GM23338 (cell line): ENCODE measurements at regions not wholly inside any gene's neighbourhood (a gene's known extent, or its start where the extent isn't known, plus 50 kb on each side); places are given as distances from the start of the nearest gene placed in this dataset.
"Not testable (repeated sequence)": the region's sequence is repeated elsewhere in the genome, so short reads cannot be mapped to it uniquely, and the experiment has no call there.

Source experiments
- ATAC-seq: fragments of 200-7000 bp; cut with Tn5 transposase; 3 replicates; pipeline ENCODE4 v1.9.1; 2020
- DNase-seq: peaks from one replicate; pipeline ENCODE4 v3.0.0-alpha.2; 2015; ENCODE audit warnings: low spot score
- H2AFZ ChIP-seq: fragments of 200-600 bp; sonication (generic); 2 replicates; pipeline ENCODE4 v1.8.0; 2016; ENCODE audit warnings: antibody characterized with exemption, mild to moderate bottlenecking, moderate library complexity
- H3F3A ChIP-seq: fragments of 200-600 bp; sonication (generic); replicated peaks from 2 replicates; pipeline ENCODE4 v1.8.0; 2017; ENCODE audit warnings: antibody characterized with exemption, mixed run types, low read depth
- H3K27ac ChIP-seq: fragments of 200-600 bp; sonication (generic); 2 replicates; pipeline ENCODE4 v1.6.1; 2016; ENCODE audit warnings: low read depth
- H3K27me3 ChIP-seq: fragments of 200-600 bp; sonication (generic); 2 replicates; pipeline ENCODE4 v1.8.0; 2016; ENCODE audit warnings: mild to moderate bottlenecking, mixed run types, moderate library complexity; ENCODE audit not compliant: insufficient read depth
- H3K36me3 ChIP-seq: fragments of 200-600 bp; sonication (generic); 2 replicates; pipeline ENCODE4 v1.8.0; 2016; ENCODE audit warnings: mild to moderate bottlenecking; ENCODE audit not compliant: insufficient read depth
- H3K4me1 ChIP-seq: fragments of 200-600 bp; sonication (generic); 2 replicates; pipeline ENCODE4 v1.8.0; 2016; ENCODE audit warnings: mild to moderate bottlenecking, moderate library complexity; ENCODE audit not compliant: insufficient read depth
- H3K4me2 ChIP-seq: fragments of 200-600 bp; sonication (generic); 2 replicates; pipeline ENCODE4 v1.7.1; 2017; ENCODE audit warnings: mixed run types
- H3K4me3 ChIP-seq: fragments of 200-600 bp; sonication (generic); 2 replicates; pipeline ENCODE4 v1.6.1; 2016; ENCODE audit warnings: mixed run types
- H3K79me2 ChIP-seq: fragments of 200-600 bp; sonication (generic); replicated peaks from 2 replicates; pipeline ENCODE4 v1.8.0; 2017; ENCODE audit warnings: mild to moderate bottlenecking; ENCODE audit not compliant: insufficient read depth
- H3K9me2 ChIP-seq: fragments of 200-600 bp; sonication (generic); 2 replicates; pipeline ENCODE4 v1.8.0; 2017; ENCODE audit not compliant: insufficient read depth
- H4K20me1 ChIP-seq: fragments of 200-600 bp; sonication (generic); replicated peaks from 2 replicates; pipeline ENCODE4 v1.8.0; 2017; ENCODE audit warnings: mild to moderate bottlenecking; ENCODE audit not compliant: insufficient read depth
- H3K27ac Mint-ChIP-seq: 2 replicates; pipeline ENCODE4 v1.8.0; 2020; ENCODE audit warnings: inconsistent platforms, mild to moderate bottlenecking, moderate library complexity, mixed read lengths
- H3K27me3 Mint-ChIP-seq: 3 replicates; pipeline ENCODE4 v1.8.0; 2022; ENCODE audit warnings: low read depth, mild to moderate bottlenecking, moderate library complexity, mixed read lengths, inconsistent platforms; ENCODE audit not compliant: insufficient read depth, poor library complexity
- H3K36me3 Mint-ChIP-seq: 3 replicates; pipeline ENCODE4 v1.8.0; 2021; ENCODE audit warnings: low read depth, mild to moderate bottlenecking, inconsistent platforms, moderate library complexity, mixed read lengths
- H3K4me1 Mint-ChIP-seq: 3 replicates; pipeline ENCODE4 v1.8.0; 2020; ENCODE audit warnings: mild to moderate bottlenecking, inconsistent platforms, mixed read lengths
- H3K4me3 Mint-ChIP-seq: 3 replicates; pipeline ENCODE4 v1.8.0; 2021; ENCODE audit warnings: moderate library complexity, mild to moderate bottlenecking, inconsistent platforms, mixed read lengths
- H3K9me3 Mint-ChIP-seq: 3 replicates; pipeline ENCODE4 v1.8.0; 2020; ENCODE audit warnings: moderate library complexity, mild to moderate bottlenecking, inconsistent platforms, mixed read lengths
- CREB1 ChIP-seq: fragments of 250-450 bp; sonication (Bioruptor Pico); IDR thresholded peaks from 2 replicates; pipeline ENCODE4 v1.5.0; 2020; ENCODE audit warnings: low read depth, mild to moderate bottlenecking, moderate library complexity
- EZH2phosphoT487 ChIP-seq: fragments of 200-600 bp; sonication (generic); IDR thresholded peaks from one replicate; pipeline ENCODE4 v1.8.1; 2018; ENCODE audit warnings: antibody characterized with exemption; ENCODE audit not compliant: unreplicated experiment
- JUNB ChIP-seq: IDR thresholded peaks from one replicate; pipeline ENCODE4 v1.6.1; 2016; ENCODE audit warnings: antibody characterized with exemption; ENCODE audit not compliant: unreplicated experiment
- NANOG ChIP-seq: IDR thresholded peaks from 2 replicates; pipeline ENCODE4 v1.6.1; 2016; ENCODE audit warnings: antibody characterized with exemption, borderline replicate concordance
- STAT1 ChIP-seq: IDR thresholded peaks from one replicate; pipeline ENCODE4 v1.6.1; 2016; ENCODE audit warnings: antibody characterized with exemption; ENCODE audit not compliant: unreplicated experiment
- ZNF114 ChIP-seq: fragments of 250-450 bp; sonication (Bioruptor Pico); IDR thresholded peaks from 2 replicates; pipeline ENCODE4 v1.5.0; 2020; ENCODE audit warnings: mild to moderate bottlenecking, moderate library complexity
- ZNF331 ChIP-seq: fragments of 250-450 bp; sonication (Bioruptor Pico); IDR thresholded peaks from 2 replicates; pipeline ENCODE4 v1.5.0; 2020; ENCODE audit warnings: low read depth, mild to moderate bottlenecking, moderate library complexity
- TF ChIP-seq, protein P1 (sequence below): fragments of 250-450 bp; sonication (Bioruptor Pico); IDR thresholded peaks from 2 replicates; pipeline ENCODE4 v1.5.0; 2020; ENCODE audit warnings: mild to moderate bottlenecking, moderate library complexity
- TF ChIP-seq, protein P2 (sequence below): IDR thresholded peaks from one replicate; pipeline ENCODE4 v1.6.1; 2018; ENCODE audit warnings: antibody characterized with exemption; ENCODE audit not compliant: unreplicated experiment

DNA sequence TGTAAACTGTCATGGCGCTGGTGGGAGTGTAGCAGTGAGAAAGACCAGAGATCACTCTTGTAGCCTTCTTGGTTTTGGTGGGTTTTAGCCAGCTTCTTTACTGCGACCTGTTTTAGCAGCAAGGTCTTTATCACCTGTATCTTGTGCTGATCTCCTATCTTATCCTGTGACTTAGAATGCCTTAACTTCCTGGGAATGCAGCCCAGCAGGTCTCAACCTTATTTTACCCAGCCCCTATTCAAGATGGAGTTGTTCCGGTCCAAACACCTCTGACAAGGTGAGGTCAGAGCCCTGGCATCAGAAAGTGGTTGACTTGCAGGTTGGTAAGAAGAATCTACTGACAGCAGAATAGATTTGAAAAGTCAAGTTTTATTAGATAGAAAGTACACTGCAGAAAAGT is 55.0 kb upstream of the MSH6 start:
- Histone ChIP-seq H4K20me1 (no peaks in the 10 kb centered on the region), H3K4me3 (no peak overlapping the region), H3K27ac (no peak overlapping the region), H3K4me1 (no peaks in the 10 kb centered on the region), H3K79me2 (no peaks in the 10 kb centered on the region), H3K36me3 (no peaks in the 10 kb centered on the region), H3K9me2 (peaks cover 3% of the 10 kb centered on the region; the same call in 1 of the 2 replicates), H2AFZ (peak overlapping the region; percentile 52; the same call in 1 of the 2 replicates), H3F3A (no peaks in the 10 kb centered on the region), H3K27me3 (no peaks in the 10 kb centered on the region), H3K4me2 (no peak overlapping the region)
- Mint-ChIP-seq H3K4me1 (no peaks in the 10 kb centered on the region; the same call in 2 of the 3 replicates), H3K27ac (no peak overlapping the region), H3K9me3 (no peaks in the 10 kb centered on the region), H3K4me3 (no peak overlapping the region), H3K27me3 (no peaks in the 10 kb centered on the region), H3K36me3 (no peaks in the 10 kb centered on the region)
- ATAC-seq (no peak), DNase-seq (no peak)
- TF ChIP-seq, protein P1, sequence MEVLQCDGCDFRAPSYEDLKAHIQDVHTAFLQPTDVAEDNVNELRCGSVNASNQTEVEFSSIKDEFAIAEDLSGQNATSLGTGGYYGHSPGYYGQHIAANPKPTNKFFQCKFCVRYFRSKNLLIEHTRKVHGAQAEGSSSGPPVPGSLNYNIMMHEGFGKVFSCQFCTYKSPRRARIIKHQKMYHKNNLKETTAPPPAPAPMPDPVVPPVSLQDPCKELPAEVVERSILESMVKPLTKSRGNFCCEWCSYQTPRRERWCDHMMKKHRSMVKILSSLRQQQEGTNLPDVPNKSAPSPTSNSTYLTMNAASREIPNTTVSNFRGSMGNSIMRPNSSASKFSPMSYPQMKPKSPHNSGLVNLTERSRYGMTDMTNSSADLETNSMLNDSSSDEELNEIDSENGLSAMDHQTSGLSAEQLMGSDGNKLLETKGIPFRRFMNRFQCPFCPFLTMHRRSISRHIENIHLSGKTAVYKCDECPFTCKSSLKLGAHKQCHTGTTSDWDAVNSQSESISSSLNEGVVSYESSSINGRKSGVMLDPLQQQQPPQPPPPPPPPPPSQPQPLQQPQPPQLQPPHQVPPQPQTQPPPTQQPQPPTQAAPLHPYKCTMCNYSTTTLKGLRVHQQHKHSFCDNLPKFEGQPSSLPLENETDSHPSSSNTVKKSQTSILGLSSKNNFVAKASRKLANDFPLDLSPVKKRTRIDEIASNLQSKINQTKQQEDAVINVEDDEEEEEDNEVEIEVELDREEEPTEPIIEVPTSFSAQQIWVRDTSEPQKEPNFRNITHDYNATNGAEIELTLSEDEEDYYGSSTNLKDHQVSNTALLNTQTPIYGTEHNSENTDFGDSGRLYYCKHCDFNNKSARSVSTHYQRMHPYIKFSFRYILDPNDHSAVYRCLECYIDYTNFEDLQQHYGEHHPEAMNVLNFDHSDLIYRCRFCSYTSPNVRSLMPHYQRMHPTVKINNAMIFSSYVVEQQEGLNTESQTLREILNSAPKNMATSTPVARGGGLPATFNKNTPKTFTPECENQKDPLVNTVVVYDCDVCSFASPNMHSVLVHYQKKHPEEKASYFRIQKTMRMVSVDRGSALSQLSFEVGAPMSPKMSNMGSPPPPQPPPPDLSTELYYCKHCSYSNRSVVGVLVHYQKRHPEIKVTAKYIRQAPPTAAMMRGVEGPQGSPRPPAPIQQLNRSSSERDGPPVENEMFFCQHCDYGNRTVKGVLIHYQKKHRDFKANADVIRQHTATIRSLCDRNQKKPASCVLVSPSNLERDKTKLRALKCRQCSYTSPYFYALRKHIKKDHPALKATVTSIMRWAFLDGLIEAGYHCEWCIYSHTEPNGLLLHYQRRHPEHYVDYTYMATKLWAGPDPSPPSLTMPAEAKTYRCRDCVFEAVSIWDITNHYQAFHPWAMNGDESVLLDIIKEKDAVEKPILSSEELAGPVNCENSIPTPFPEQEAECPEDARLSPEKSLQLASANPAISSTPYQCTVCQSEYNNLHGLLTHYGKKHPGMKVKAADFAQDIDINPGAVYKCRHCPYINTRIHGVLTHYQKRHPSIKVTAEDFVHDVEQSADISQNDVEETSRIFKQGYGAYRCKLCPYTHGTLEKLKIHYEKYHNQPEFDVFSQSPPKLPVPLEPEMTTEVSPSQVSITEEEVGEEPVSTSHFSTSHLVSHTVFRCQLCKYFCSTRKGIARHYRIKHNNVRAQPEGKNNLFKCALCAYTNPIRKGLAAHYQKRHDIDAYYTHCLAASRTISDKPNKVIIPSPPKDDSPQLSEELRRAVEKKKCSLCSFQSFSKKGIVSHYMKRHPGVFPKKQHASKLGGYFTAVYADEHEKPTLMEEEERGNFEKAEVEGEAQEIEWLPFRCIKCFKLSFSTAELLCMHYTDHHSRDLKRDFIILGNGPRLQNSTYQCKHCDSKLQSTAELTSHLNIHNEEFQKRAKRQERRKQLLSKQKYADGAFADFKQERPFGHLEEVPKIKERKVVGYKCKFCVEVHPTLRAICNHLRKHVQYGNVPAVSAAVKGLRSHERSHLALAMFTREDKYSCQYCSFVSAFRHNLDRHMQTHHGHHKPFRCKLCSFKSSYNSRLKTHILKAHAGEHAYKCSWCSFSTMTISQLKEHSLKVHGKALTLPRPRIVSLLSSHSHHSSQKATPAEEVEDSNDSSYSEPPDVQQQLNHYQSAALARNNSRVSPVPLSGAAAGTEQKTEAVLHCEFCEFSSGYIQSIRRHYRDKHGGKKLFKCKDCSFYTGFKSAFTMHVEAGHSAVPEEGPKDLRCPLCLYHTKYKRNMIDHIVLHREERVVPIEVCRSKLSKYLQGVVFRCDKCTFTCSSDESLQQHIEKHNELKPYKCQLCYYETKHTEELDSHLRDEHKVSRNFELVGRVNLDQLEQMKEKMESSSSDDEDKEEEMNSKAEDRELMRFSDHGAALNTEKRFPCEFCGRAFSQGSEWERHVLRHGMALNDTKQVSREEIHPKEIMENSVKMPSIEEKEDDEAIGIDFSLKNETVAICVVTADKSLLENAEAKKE (CRISPR knock-in tag), result no peak
- no peak for TF ChIP-seq CREB1 (CRISPR knock-in tag)
- TF ChIP-seq NANOG, result no peak
- TF ChIP-seq JUNB, result no peak
- TF ChIP-seq ZNF331 (CRISPR knock-in tag), result no peak
- no peak for TF ChIP-seq EZH2phosphoT487
- no peak for TF ChIP-seq STAT1
- TF ChIP-seq, protein P2, sequence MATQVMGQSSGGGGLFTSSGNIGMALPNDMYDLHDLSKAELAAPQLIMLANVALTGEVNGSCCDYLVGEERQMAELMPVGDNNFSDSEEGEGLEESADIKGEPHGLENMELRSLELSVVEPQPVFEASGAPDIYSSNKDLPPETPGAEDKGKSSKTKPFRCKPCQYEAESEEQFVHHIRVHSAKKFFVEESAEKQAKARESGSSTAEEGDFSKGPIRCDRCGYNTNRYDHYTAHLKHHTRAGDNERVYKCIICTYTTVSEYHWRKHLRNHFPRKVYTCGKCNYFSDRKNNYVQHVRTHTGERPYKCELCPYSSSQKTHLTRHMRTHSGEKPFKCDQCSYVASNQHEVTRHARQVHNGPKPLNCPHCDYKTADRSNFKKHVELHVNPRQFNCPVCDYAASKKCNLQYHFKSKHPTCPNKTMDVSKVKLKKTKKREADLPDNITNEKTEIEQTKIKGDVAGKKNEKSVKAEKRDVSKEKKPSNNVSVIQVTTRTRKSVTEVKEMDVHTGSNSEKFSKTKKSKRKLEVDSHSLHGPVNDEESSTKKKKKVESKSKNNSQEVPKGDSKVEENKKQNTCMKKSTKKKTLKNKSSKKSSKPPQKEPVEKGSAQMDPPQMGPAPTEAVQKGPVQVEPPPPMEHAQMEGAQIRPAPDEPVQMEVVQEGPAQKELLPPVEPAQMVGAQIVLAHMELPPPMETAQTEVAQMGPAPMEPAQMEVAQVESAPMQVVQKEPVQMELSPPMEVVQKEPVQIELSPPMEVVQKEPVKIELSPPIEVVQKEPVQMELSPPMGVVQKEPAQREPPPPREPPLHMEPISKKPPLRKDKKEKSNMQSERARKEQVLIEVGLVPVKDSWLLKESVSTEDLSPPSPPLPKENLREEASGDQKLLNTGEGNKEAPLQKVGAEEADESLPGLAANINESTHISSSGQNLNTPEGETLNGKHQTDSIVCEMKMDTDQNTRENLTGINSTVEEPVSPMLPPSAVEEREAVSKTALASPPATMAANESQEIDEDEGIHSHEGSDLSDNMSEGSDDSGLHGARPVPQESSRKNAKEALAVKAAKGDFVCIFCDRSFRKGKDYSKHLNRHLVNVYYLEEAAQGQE, result no peak
- no peak for TF ChIP-seq ZNF114 (CRISPR knock-in tag)

DNA sequence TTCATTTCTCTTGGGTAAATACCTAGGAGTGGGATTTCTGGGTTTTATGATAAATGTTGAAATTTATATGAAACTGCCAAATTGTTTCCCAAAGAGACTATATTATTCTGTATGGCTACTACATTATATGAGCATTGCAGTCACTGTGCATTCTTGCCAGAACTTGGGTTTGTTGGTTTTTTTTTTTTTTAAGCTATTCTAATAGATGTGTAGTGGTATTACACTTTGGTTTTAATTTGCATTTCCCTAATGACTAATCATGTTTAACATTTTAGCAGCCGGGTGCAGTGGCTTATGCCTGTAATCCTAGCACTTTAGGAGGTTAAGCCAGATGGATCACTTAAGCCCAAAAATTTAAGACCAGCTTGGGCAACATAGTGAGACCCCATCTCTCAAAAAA is 56.0 kb upstream of the MSH6 start:
- not testable (repeated sequence) for H3F3A ChIP-seq, H2AFZ ChIP-seq, H3K4me3 ChIP-seq, H3K4me1 Mint-ChIP-seq, H3K9me3 Mint-ChIP-seq, H3K9me2 ChIP-seq, H3K27ac Mint-ChIP-seq, ATAC-seq, DNase-seq, H3K27me3 Mint-ChIP-seq, H3K27ac ChIP-seq, H3K4me1 ChIP-seq, H3K36me3 Mint-ChIP-seq, H3K36me3 ChIP-seq, H3K4me2 ChIP-seq, H4K20me1 ChIP-seq, H3K4me3 Mint-ChIP-seq, H3K79me2 ChIP-seq, H3K27me3 ChIP-seq
